GM08714 (cell line): ENCODE measurements at regions not wholly inside any gene's neighbourhood (a gene's known extent, or its start where the extent isn't known, plus 50 kb on each side); places are given as distances from the start of the nearest gene placed in this dataset.

ENCODE experiments used
- H3K4me3 ChIP-seq: fragments of 200-500 bp; sonication (Bioruptor generic); 2 replicates; pipeline ENCODE4 v1.5.1; 2014; ENCODE audit warnings: mild to moderate bottlenecking, low read length, inconsistent platforms
- ZNF274 ChIP-seq: IDR thresholded peaks from 2 replicates; pipeline ENCODE4 v1.6.1; 2012; ENCODE audit warnings: mild to moderate bottlenecking, low read depth, low read length

DNA sequence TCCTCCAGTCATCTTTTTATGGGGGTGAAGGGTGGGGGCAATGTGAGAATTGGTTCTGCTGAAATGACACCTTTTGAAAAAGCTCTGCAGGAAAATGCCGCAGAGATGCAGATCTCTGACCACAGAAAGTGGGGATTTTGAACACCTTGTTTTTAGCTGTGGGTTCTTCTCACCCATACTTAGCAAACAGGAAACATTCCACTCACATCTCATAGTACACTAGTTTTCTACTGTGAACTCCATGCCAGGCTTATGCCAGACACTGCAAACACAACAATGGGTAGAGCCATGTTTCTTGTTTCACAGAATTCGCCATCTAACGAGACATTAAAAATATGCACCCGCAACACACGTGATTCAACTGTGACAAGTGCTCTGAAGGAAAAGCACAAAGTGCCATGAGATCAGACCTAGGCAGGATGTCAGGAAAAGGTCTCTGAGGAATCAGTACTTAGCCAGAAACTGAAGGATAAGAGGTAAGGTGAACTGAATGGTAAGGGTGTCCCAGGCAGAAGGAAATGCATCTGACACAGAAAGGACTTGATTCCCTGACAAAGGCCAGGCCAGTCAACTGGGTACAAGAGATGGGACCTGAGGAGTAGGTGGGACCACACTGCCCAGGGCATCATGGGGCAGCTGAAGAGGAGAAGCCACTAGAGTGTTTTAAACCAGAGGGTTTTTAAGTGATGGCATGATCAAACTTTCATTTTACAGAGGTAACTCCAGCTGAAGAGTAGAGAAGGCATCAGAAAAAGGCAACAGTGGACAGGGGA is 83.8 kb upstream of the JAK1 start:
- no peak overlapping the region for H3K4me3 ChIP-seq
- no peak for TF ChIP-seq ZNF274

DNA sequence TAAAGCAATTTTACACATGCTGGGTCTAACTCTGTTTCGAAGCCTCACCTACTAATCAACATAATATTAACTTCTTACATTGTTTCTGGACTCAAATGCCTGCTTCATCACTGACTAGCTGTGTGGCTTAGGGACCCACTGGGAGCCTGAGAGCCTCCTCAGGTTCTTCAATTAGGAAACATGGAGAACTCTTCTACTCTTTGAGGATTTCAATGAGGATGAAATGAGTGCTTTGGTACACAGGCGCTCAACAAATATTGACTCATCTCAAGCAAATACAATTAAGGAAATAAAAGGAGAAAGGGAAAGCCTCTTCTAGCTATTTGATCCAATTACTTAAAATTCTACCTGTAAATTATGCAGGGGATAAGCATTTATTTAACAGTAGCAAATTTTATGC is 84.4 kb upstream of the JAK1 start:
- no peak overlapping the region for H3K4me3 ChIP-seq
- no peak for TF ChIP-seq ZNF274

DNA sequence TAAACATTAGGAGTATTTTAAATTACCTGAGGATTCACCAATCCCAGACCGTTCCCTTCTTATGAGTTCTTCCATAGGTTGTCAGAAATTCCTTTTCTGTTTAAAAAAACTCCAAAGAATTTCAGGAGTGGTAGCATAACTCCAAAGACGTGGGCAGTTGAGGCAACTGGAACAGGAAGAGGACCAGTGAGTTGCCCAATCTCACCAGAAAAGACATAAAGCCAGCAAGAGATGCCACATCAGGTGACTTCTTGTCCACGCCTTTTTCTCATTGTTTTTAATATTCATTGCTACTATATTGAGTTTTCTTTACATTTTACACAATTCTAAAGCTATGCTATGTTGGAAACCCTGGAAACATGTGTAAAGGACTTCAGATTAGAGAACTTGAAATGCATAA is 88.1 kb upstream of the JAK1 start:
- TF ChIP-seq ZNF274 = no peak
- H3K4me3 ChIP-seq = no peak overlapping the region

DNA sequence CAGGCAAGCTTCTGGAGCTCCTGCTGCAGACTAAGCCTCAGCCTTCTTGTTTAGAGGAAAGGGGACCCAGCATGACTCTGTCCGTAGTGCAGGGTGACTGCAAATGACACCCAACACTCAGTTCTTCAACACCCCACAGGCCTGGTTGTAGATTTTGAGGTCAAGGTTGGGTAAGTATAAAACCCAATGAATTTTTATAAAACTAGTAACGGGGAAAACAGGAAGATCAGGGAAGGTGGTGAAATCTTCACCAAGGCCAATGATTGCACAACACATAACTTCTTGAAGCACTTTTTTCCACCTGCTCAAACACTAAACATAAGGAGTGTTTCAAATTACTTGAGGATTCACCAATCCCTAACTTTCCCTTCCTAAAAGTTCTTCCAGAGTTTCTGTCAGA is 89.4 kb upstream of the JAK1 start:
- no peak for TF ChIP-seq ZNF274
- H3K4me3 ChIP-seq = no peak overlapping the region

DNA sequence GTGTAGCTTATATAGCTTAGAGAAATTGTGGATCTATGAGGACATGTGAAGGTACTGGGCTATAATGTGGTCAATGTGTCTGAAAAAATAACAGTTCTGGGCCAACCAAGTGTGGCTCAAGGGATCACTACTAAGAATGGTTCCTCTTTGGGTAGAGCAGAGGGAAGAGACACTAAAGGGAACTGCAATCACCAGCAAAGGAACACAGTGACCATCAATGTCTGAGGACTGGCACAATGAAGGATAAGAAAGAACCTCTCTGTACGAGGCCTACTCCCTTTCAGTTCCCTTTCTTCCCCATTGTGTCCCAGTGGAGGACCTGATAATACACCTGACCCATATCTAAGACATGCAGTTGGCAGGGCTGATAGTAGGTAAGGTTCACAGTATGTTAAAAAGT is 89.9 kb upstream of the JAK1 start:
- no peak for TF ChIP-seq ZNF274
- no peak overlapping the region for H3K4me3 ChIP-seq

DNA sequence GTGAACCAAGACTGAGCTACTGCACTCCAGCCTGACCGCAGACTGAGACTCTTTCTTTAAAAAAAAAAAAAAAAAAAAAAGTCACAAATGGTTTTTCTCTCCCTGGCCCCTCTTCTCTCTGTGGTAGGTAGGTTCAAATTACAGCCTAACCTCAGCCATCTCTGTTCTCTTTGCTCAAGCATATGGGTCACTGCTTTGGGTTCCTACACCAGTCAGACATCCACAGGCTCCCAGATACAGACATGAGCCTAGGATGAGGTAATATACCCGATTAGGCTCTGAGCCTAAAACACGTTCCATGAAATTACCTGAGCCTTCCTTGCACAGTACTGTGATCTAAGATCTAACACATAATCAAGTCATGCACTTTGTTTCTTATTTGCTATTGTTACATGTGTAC is 90.5 kb upstream of the JAK1 start:
- no peak overlapping the region for H3K4me3 ChIP-seq
- no peak for TF ChIP-seq ZNF274

DNA sequence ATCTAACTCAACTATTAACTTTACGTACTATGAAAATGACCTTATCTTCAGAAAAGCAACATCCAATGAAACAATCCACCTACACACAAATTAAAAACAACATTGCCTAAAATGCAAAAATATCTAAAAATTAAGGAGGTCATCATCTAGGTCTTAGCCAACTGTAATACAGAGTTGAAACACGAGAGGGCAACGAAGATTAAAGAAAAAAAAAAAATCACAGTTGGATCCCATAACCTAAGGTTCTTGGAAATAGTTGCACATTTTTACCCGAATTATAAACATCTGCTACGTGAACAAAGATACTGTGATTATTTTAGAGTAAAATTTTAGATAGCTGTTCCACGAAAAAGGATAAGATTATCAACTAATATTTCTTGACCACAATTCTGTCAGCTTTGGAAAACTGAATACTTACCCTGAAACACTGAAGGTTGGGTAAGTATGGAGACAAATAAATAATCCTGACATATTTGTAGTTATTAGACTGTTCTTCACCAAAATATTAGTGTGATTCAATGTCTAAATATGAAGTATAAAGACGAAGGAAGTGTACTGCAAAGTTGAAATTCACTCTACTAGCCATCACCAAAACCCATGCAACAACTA is 88.0 kb upstream of the AK4 start:
- no peak overlapping the region for H3K4me3 ChIP-seq
- TF ChIP-seq ZNF274 = no peak

DNA sequence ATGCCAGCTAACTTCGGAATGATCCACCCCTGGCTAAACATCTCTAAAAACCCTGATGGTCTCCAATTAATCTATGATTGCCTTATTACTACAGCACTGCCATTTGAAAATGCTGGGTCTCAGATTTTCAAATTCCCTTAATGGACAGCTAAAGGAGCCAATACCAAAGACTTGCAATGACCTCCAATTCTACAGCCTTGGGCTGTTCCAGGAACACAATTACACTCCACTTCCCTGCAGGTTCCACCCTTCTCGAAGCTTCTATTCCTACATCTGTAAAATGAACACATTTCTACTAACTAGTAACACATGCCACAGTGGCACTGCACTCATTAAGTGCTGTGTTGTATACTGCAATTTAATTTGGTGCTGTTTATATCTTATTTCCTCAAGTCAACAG is 85.7 kb upstream of the AK4 start:
- no peak for TF ChIP-seq ZNF274
- H3K4me3 ChIP-seq = no peak overlapping the region

DNA sequence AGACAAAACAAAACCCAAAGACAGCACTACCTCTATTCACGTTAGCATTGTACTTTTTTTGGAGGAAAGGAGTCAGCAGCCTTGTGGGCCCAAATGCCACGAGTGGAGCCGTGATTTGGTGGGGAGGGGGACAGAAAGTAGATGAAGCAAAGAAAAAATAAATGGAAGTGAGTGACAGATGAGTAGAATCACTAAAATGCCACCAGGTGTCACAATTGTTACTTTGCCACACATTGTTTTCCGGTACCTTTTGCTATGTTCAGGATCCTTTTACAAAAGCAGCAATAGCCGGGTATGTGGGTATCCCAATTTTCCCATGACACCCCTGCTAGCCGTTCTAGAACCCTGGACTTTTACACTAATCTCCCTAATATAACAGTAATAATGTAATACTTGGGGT is 85.0 kb upstream of the AK4 start:
- TF ChIP-seq ZNF274 = no peak

DNA sequence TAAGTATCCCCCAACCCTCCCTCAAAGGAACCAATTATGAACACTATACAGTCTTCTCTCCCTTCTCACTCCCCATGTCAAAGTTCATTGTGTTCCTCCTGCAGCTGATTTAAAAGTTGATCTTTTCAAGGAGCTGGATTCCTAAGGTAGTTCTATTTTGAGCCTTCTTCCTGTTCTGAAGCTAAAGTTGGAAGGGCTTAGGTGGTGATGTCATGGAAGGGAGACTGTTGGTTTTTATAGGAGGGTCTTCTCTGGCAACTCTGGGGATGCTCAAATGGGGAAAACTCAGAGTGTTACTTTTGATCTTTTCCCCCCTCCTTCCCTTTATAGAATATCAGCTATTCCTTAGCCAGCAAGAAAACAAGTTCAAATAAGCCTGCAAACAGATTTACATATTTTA is 83.0 kb upstream of the AK4 start:
- TF ChIP-seq ZNF274 = no peak
- no peak overlapping the region for H3K4me3 ChIP-seq

More for the DNA sequence above, 85.0 kb upstream of the AK4 start:
- no peak overlapping the region for H3K4me3 ChIP-seq

DNA sequence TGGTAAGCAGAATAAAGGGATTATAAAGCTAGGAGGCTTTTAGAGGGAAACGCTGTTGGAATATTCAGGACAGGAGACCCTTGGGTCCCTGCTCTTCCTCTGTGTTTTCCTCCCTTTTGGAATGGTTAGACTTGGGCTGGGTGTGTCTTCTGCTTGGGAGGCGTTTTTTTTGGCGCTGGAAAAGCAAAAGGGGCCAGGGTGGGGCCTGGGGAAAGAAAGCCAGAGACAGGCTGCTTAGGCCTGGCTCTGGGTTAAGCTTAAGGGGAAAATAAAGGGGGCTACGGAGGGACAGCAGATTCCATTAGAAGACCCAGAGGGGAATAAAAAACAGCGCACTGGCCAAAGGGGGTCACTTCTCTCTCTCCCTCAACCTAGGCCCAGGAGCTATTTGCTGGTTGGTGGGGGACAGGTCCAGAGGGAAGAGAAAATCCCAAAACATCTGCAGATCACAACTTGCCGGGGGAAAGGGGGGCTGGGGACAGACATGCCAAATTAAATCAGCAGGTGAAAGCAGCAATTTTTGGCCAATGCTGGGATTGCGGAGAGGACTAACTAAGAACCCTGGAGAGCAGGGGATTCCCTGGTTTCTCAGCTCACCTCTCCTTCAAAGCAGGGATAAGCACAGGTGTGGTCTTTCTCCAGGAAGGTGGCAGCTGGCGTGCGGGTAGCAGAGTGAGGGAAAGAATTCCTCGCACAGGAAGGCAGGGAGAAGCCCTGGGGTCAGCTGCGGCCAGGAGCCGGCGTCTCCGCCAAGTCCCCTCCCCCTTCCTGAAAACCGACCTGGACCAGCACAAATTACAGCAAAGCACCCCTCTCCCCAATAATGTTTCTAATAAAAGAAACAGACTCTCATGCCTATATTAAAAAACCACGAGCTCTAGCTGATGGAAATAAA is 82.2 kb upstream of the AK4 start:
- no peak for TF ChIP-seq ZNF274
- H3K4me3 ChIP-seq = 0 out of 2 replicates have a peak overlapping the region, but pooled peaks have one; percentile 87

DNA sequence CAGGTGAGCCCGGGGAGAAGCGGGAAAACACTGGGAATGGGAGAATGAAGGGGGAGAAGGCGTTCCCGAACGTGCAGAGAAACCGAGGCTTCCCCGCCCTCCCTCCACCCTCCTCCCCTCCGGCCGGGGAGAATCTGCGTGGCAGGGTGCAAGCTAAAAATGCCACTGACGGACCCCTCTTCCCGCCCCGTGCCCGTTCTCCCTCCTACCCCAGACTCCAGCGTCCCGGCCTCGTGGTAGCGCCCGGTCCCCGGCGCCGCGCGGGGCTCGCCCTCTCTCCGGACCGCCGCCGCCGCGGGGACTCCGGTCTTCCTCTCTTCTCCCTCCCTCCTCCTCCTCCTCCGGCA is 81.6 kb upstream of the AK4 start:
- peak overlapping the region; percentile 87; the same call in 1 of the 2 replicates for H3K4me3 ChIP-seq
- no peak for TF ChIP-seq ZNF274

DNA sequence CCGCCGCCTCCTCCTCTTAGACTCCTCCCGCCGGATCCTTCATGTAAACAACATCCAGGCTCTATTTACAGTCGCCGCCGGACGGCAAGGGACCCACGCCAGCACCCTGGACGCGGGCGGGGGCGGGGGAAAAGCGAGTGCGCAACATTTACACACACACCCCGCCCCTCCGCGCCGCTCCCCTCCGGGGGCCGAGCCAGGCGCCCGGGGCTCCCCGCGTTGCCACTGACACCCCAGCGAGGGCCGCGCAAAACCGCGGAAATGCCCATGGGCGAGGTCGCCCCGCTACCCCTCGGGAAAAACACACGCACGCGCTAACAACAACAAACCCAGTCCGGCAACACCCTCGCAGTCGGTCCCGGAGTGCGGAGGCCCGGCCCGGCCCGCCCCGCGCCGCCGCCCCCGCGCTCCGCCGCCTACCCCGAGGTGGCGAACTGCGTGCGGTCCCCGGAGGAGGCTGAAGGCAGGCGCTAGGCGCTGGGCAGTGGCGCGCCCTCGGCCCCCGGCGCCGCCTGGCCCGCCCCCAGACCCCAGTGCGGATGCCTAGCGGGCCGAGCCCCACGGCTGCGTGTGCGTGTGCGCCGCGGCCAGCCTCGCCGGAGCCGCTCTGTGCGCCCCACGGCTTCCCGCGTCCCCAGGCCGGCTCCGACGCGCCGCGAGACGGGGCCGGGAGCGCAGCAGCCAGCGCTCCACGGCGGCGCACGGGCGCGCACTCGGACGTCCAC is 81.1 kb upstream of the AK4 start:
- no peak for TF ChIP-seq ZNF274
- peak overlapping the region; percentile 87 for H3K4me3 ChIP-seq
